ENCODE measurements at regions not wholly inside any gene's neighbourhood (a gene's known extent, or its start where the extent isn't known, plus 50 kb on each side); places are given as distances from the start of the nearest gene placed in this dataset.
"Not testable (repeated sequence)": the region's sequence is repeated elsewhere in the genome, so short reads cannot be mapped to it uniquely, and the experiment has no call there.

DNA sequence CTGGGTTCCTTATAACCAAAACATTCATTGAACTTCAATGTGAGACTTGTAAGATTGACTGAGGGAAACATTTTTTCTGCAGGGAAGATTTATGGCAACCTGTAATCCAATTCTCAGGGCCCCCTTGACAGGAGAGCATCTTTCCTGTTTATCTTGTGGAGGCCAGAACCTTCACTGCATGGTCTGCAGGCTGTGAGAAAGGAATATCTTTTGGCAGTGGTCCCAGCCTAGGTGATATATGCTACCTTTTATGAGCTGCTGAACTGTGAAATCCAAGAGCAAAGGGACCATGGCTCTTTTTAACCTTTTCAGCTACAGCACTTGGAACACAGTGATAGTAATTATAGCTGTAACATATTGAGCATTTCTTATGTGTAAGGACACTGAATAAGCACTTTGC lies 590.2 kb upstream of the B3GAT1 start:
- Histone ChIP-seq H3K36me3 (no peaks in the 10 kb centered on the region), H3K27ac (no peak overlapping the region), H3K27me3 (no peaks in the 10 kb centered on the region), H3K4me1 (no peaks in the 10 kb centered on the region), H3K4me3 (no peak overlapping the region), H3K9me3 (no peaks in the 10 kb centered on the region)
- intact Hi-C loops (cut with DNase I): no loop called here
- ATAC-seq (no peak), DNase-seq (no peak)
- TF ChIP-seq POLR2A (IDR thresholded peaks at IDR 0.05): no peak
- TF ChIP-seq, protein P1, sequence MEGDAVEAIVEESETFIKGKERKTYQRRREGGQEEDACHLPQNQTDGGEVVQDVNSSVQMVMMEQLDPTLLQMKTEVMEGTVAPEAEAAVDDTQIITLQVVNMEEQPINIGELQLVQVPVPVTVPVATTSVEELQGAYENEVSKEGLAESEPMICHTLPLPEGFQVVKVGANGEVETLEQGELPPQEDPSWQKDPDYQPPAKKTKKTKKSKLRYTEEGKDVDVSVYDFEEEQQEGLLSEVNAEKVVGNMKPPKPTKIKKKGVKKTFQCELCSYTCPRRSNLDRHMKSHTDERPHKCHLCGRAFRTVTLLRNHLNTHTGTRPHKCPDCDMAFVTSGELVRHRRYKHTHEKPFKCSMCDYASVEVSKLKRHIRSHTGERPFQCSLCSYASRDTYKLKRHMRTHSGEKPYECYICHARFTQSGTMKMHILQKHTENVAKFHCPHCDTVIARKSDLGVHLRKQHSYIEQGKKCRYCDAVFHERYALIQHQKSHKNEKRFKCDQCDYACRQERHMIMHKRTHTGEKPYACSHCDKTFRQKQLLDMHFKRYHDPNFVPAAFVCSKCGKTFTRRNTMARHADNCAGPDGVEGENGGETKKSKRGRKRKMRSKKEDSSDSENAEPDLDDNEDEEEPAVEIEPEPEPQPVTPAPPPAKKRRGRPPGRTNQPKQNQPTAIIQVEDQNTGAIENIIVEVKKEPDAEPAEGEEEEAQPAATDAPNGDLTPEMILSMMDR (IDR thresholded peaks at IDR 0.05): no peak

DNA sequence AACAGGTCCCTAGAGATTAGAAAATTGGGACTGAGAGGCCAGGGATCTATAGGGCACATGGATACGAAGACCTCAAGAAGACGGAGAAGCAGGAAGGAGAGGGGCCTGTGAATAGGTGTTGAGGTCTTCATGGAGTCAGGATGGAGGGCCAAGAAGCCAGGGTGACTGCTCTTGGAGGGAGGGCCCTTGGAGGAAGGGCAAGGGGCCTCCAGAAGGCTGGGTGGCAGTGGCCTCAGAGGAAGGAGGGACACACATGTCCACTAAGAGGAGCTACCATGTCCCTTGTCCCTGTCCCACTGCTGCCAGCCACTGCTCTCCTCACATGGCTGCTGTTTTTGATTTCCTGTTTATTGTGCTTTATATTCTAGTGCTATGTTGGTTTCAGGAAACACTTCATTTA lies 589.5 kb upstream of the B3GAT1 start:
- 85% methylated on average over 2 of the region's 2 CpGs for WGBS (ENCODE audit: insufficient coverage, low coverage, low lambda C conversion rate, missing lambda C conversion rate)
- no peaks in the 10 kb centered on the region for H3K36me3 ChIP-seq
- DNase-seq (no peak), ATAC-seq (no peak)
- H3K4me1 ChIP-seq: no peaks in the 10 kb centered on the region
- TF ChIP-seq, protein P1 (IDR thresholded peaks at IDR 0.05): no peak
- TF ChIP-seq POLR2A (IDR thresholded peaks at IDR 0.05): no peak
- H3K27me3 ChIP-seq: no peaks in the 10 kb centered on the region
- H3K27ac ChIP-seq: no peak overlapping the region
- no peaks in the 10 kb centered on the region for H3K9me3 ChIP-seq
- no peak overlapping the region for H3K4me3 ChIP-seq
- intact Hi-C loops (cut with DNase I): no loop called here

DNA sequence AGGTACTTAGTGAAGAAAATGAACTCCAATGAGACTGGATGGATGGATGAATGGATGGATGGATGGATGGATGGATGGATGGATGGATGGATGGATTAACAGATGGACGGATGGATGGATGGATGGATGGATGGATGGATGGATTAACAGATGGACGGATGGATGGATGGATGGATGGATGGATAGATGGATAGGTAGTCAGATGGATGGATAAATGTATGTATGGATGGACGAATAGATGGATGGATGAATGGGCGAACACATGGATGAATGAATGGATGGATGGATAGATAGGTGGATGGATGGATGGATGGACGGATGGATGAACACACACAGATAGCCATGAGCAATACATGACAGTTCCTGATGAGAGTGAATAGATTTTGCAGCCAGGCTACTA lies 589.0 kb upstream of the B3GAT1 start:
- H3K36me3 ChIP-seq; H3K9me3 ChIP-seq; H3K27me3 ChIP-seq; intact Hi-C loops (cut with DNase I); H3K4me1 ChIP-seq; H3K4me3 ChIP-seq; DNase-seq; H3K27ac ChIP-seq; ATAC-seq: not testable (repeated sequence)
- 39% methylated on average over 5 of the region's 5 CpGs for WGBS (ENCODE audit: insufficient coverage, low coverage, low lambda C conversion rate, missing lambda C conversion rate)

DNA sequence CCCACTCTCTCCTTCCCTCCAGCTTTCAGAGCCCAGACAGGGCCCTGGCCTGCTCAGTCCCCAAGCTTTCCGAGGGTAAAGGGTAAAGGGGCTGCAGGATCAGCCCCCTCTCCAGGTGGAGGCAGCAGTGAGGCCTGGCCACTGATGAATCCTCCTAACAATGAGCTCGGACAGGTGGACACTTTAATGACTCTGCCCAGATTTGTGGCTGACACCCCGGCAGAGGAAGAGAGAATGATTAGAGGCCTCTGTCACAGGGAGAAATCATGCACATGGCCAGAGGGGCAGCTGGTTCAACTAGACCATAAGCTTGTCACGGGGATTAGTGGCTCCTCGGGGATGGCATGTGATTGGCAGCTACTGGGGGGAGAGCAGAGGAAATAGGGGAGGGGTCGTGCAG lies 587.5 kb upstream of the B3GAT1 start:
- H3K9me3 ChIP-seq: no peaks in the 10 kb centered on the region
- H3K27ac ChIP-seq: no peak overlapping the region
- H3K4me3 ChIP-seq: no peak overlapping the region
- no peaks in the 10 kb centered on the region for H3K27me3 ChIP-seq
- TF ChIP-seq, protein P1 (IDR thresholded peaks at IDR 0.05): no peak
- no peak for TF ChIP-seq POLR2A (IDR thresholded peaks at IDR 0.05)
- H3K4me1 ChIP-seq: no peaks in the 10 kb centered on the region
- H3K36me3 ChIP-seq: no peaks in the 10 kb centered on the region
- no peak for DNase-seq
- intact Hi-C loops (cut with DNase I): no loop called here
- 27% methylated on average over 6 of the region's 6 CpGs for WGBS (ENCODE audit: insufficient coverage, low coverage, low lambda C conversion rate, missing lambda C conversion rate)
- ATAC-seq: no peak

DNA sequence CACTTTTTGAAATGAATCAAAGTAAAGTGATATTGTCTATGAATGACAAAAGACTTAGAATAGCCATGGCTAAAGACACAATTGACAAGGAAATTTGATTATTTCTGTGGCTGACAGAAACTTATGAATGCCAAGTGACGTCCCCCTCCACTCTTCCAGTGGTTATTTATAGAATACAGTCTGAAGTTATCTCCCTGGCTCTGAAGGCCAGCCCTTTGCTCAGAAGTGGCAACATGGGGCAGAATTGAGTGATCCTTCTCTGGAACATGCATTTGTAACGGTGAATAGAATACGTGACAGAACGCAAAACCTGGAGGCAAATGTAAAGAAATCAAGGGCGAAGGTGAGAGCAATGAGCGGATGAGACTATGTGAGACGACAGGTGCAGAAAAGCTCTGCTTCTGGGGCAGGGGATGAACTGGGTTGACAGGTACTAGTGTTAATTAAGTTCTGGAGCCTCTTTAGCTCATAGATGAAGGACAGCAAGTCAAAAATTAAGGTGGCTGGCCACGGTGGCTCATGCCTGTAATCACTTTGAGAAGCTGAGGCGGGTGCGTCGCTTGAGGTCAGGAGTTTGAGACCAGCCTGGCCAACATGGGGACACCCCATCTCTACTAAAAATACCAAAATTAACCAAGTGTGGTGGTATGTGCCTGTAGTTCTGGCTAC lies 585.7 kb upstream of the B3GAT1 start:
- Histone ChIP-seq H3K9me3 (no peaks in the 10 kb centered on the region), H3K4me1 (no peaks in the 10 kb centered on the region), H3K4me3 (no peak overlapping the region), H3K27me3 (no peaks in the 10 kb centered on the region), H3K27ac (no peak overlapping the region), H3K36me3 (no peaks in the 10 kb centered on the region)
- 60% methylated on average over 7 of the region's 11 CpGs for WGBS (ENCODE audit: insufficient coverage, low coverage, low lambda C conversion rate, missing lambda C conversion rate)
- TF ChIP-seq POLR2A (IDR thresholded peaks at IDR 0.05): no peak
- TF ChIP-seq, protein P1 (IDR thresholded peaks at IDR 0.05): no peak
- DNase-seq (no peak), ATAC-seq (no peak)
- intact Hi-C loops (cut with DNase I): no loop called here

Measured in right lobe of liver (tissue), 6 donors.